ENCODE measurements at regions not wholly inside any gene's neighbourhood (a gene's known extent, or its start where the extent isn't known, plus 50 kb on each side); places are given as distances from the start of the nearest gene placed in this dataset.

- Mint-ChIP-seq H3K4me1 (peaks cover under 1 to 2% of the 10 kb centered on the region in 2 donors), H3K4me3 (no peak overlapping the region), H3K27ac (no peak overlapping the region), H3K36me3 (no peaks in the 10 kb centered on the region), H3K9me3 (no peaks in the 10 kb centered on the region), H3K27me3 (peaks cover under 1 to 4% of the 10 kb centered on the region in 2 donors)
- no peak for ATAC-seq (replicated peaks)
- no peak for DNase-seq
Measured at GRCh38 chr3:18082551-18083272, 340.3 kb upstream of the TBC1D5 start.

DNA sequence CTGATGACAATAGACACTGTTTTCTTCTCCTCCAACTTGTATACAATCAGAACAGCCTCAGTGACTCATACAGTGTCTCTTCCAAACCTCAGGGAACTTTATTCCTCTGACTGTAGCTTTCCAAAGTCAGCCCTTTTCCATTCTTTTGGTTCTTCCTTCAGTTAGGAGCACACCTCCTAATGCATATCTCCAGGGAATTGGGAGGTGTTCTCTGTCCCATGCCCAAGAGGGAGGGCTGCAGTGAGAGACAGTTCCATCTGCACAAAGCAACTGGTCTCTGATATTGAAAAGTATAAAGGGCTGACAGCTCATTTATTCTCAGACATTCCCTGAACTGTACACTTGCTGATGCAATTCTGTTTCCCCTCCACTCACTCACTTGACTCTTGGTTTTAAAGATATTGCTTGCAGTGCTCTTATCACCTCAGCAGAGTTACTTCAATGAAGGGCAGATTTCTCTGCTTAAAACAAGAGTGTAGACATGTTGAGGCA is 337.8 kb upstream of the TBC1D5 start:
- Mint-ChIP-seq H3K4me1 (peaks cover 2 to 8% of the 10 kb centered on the region in 2 donors), H3K27ac (no peak overlapping the region), H3K4me3 (no peak overlapping the region), H3K9me3 (no peaks in the 10 kb centered on the region), H3K36me3 (no peaks in the 10 kb centered on the region), H3K27me3 (peaks cover under 1 to 9% of the 10 kb centered on the region in 2 donors)
- no peak for ATAC-seq (replicated peaks)
- no peak for DNase-seq

- H3K4me3 Mint-ChIP-seq: no peak overlapping the region
- peaks cover 0 to 9% of the 10 kb centered on the region in 2 donors for H3K27me3 Mint-ChIP-seq
- H3K36me3 Mint-ChIP-seq: no peaks in the 10 kb centered on the region
- no peak overlapping the region for H3K27ac Mint-ChIP-seq
- ATAC-seq (replicated peaks): no peak
- DNase-seq: no peak
- H3K4me1 Mint-ChIP-seq: peaks cover 2 to 8% of the 10 kb centered on the region in 2 donors
- no peaks in the 10 kb centered on the region for H3K9me3 Mint-ChIP-seq
Measured at GRCh38 chr3:18079739-18080138, 337.3 kb upstream of the TBC1D5 start.

DNA sequence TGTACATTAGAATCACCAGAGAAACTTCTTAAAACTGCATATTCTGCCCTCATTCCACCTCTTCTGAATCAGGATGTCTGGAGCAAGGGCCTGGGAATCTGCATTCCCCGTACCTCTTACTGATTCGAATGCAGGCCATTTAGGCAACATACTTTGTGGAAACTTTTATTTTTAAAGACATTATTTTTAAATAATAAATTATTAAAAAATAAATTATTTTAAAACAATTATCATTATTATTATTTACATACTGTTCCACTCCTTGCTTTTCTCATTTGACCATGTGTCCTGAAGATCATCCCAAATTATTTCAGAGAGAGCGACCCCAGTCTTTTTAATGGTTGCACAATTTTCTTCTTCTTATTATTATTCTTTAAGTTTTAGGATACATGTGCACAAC is 336.6 kb upstream of the TBC1D5 start:
- Mint-ChIP-seq H3K9me3 (no peaks in the 10 kb centered on the region), H3K27me3 (peaks cover 0 to 9% of the 10 kb centered on the region in 2 donors), H3K36me3 (no peaks in the 10 kb centered on the region), H3K27ac (no peak overlapping the region), H3K4me3 (no peak overlapping the region), H3K4me1 (peaks cover 2 to 8% of the 10 kb centered on the region in 2 donors)
- ATAC-seq (replicated peaks) (no peak), DNase-seq (no peak)

GRCh38 chr3:18077128-18077840 is 334.9 kb upstream of the TBC1D5 start:
- peaks cover 0 to 9% of the 10 kb centered on the region in 2 donors for H3K27me3 Mint-ChIP-seq
- no peak for DNase-seq
- H3K36me3 Mint-ChIP-seq: no peaks in the 10 kb centered on the region
- H3K27ac Mint-ChIP-seq: no peak overlapping the region
- ATAC-seq (replicated peaks): no peak
- no peaks in the 10 kb centered on the region for H3K9me3 Mint-ChIP-seq
- no peak overlapping the region for H3K4me3 Mint-ChIP-seq
- H3K4me1 Mint-ChIP-seq: peaks cover 2 to 8% of the 10 kb centered on the region in 2 donors

- no peaks in the 10 kb centered on the region for H3K9me3 Mint-ChIP-seq
- ATAC-seq (replicated peaks): no peak
Measured at GRCh38 chr3:18076301-18076700, 333.9 kb upstream of the TBC1D5 start.

DNA sequence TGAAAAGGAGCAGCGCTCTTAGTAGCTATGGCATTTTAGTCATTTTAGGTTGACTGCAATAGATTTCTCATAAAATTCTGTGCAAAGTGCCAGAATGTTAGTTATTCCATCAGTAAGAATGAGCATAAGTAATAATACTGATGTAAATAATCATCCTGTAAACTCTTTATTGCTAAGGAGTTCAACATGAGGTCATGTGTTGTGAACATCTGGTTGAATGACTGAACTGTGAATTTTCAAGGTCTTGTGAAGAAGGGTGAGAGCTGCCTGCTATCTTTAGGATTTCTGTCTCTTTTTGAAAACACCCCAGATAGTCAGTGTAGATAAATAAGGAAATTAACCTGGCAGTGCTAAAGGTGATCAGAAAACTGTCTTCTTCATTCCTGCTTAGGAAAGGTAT is 333.4 kb upstream of the TBC1D5 start:
- no peak for ATAC-seq (replicated peaks)
- Mint-ChIP-seq H3K4me1 (peaks cover 2 to 8% of the 10 kb centered on the region in 2 donors), H3K27ac (no peak overlapping the region), H3K4me3 (no peak overlapping the region), H3K36me3 (no peaks in the 10 kb centered on the region), H3K9me3 (no peaks in the 10 kb centered on the region), H3K27me3 (peaks cover 0 to 9% of the 10 kb centered on the region in 2 donors)
- no peak for DNase-seq

More at GRCh38 chr3:18076301-18076700, 333.9 kb upstream of the TBC1D5 start:
- DNase-seq: no peak
- peaks cover 2 to 8% of the 10 kb centered on the region in 2 donors for H3K4me1 Mint-ChIP-seq
- no peak overlapping the region for H3K27ac Mint-ChIP-seq
- no peak overlapping the region for H3K4me3 Mint-ChIP-seq
- peaks cover 0 to 9% of the 10 kb centered on the region in 2 donors for H3K27me3 Mint-ChIP-seq
- H3K36me3 Mint-ChIP-seq: no peaks in the 10 kb centered on the region

GRCh38 chr3:18071833-18072232 is 329.4 kb upstream of the TBC1D5 start:
- Mint-ChIP-seq H3K4me3 (no peak overlapping the region), H3K36me3 (no peaks in the 10 kb centered on the region), H3K27ac (no peak overlapping the region), H3K4me1 (peaks cover 0 to under 1% of the 10 kb centered on the region in 2 donors), H3K9me3 (no peaks in the 10 kb centered on the region), H3K27me3 (no peaks in the 10 kb centered on the region)
- DNase-seq: no peak
- ATAC-seq (replicated peaks): no peak

DNA sequence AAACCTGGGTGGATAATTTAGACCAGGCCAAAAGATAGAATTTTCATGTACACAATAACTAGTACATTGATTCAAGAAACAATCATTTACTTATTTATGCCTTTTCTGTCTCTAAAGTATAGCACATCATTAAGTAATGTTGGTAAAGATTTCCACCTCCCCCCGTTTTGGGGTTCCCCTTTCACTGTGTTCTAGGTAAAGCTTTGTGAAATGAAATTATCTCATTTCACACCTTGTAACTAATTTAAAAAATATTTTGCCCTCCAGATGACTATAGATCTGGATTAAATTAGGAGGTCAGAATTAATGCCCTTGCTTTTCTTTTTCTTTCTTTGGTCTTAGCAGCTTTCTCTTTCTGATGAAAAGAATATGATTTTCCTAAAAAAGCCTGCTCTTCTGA is 328.5 kb upstream of the TBC1D5 start:
- H3K4me3 Mint-ChIP-seq: no peak overlapping the region
- H3K9me3 Mint-ChIP-seq: no peaks in the 10 kb centered on the region
- H3K4me1 Mint-ChIP-seq: no peaks in the 10 kb centered on the region

GRCh38 chr3:18070231-18070630 is 327.8 kb upstream of the TBC1D5 start:
- H3K36me3 Mint-ChIP-seq: no peaks in the 10 kb centered on the region
- no peaks in the 10 kb centered on the region for H3K9me3 Mint-ChIP-seq
- DNase-seq (no peak), ATAC-seq (replicated peaks) (no peak)
- H3K4me1 Mint-ChIP-seq: no peaks in the 10 kb centered on the region
- no peak overlapping the region for H3K27ac Mint-ChIP-seq
- no peaks in the 10 kb centered on the region for H3K27me3 Mint-ChIP-seq
- no peak overlapping the region for H3K4me3 Mint-ChIP-seq

More for the DNA sequence above, 328.5 kb upstream of the TBC1D5 start:
- H3K27me3 Mint-ChIP-seq: no peaks in the 10 kb centered on the region
- no peak overlapping the region for H3K27ac Mint-ChIP-seq
- ATAC-seq (replicated peaks) (no peak), DNase-seq (no peak)
- H3K36me3 Mint-ChIP-seq: no peaks in the 10 kb centered on the region

- DNase-seq (no peak), ATAC-seq (replicated peaks) (no peak)
- Mint-ChIP-seq H3K27ac (no peak overlapping the region), H3K4me3 (no peak overlapping the region), H3K36me3 (no peaks in the 10 kb centered on the region), H3K9me3 (peaks cover 0 to under 1% of the 10 kb centered on the region in 2 donors), H3K27me3 (no peaks in the 10 kb centered on the region), H3K4me1 (no peaks in the 10 kb centered on the region)
Measured at GRCh38 chr3:18069568-18069967, 327.1 kb upstream of the TBC1D5 start.

DNA sequence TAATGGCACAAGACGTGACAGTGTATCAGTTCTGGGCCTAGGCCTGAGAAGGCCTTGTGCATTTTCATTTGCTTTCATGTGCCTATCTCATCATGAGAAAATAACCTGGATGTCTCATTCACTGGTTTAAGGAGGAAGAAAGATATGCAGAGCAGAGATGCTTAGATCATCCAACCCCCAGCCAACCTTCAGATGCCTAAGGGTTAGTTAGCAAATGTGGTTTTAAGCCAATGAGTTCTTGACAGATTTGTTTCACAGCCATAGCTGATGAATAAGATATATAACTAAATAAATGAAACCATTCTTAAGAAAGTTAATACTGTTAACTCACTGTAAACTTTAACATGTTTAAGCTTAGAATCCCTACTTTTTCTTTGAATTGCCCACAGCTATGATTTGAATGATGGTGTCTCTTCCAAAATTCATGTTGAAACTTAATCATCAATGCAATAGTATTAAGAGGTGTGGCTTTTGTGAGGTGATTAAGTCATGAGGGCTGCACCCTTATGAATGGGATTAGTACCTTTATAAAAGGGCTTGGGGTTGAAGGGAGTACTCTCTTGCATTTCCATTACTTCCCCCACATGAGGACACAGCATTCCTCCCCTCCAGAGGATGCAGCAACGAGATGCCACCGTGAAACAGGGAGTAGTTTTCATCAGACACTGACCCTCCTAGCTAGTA is 324.6 kb upstream of the TBC1D5 start:
- DNase-seq (no peak), ATAC-seq (replicated peaks) (no peak)

GRCh38 chr3:18064586-18064985 is 322.2 kb upstream of the TBC1D5 start:
- Mint-ChIP-seq H3K9me3 (peaks cover 0 to 3% of the 10 kb centered on the region in 2 donors), H3K27ac (no peak overlapping the region), H3K36me3 (no peaks in the 10 kb centered on the region), H3K27me3 (no peaks in the 10 kb centered on the region), H3K4me1 (no peaks in the 10 kb centered on the region), H3K4me3 (no peak overlapping the region)
- ATAC-seq (replicated peaks) (no peak), DNase-seq (no peak)

More for the DNA sequence above, 324.6 kb upstream of the TBC1D5 start:
- H3K4me3 Mint-ChIP-seq: no peak overlapping the region
- H3K36me3 Mint-ChIP-seq: no peaks in the 10 kb centered on the region
- H3K27me3 Mint-ChIP-seq: no peaks in the 10 kb centered on the region
- H3K27ac Mint-ChIP-seq: no peak overlapping the region
- no peaks in the 10 kb centered on the region for H3K4me1 Mint-ChIP-seq
- peaks cover 0 to 3% of the 10 kb centered on the region in 2 donors for H3K9me3 Mint-ChIP-seq

GRCh38 chr3:18062657-18063025 is 320.2 kb upstream of the TBC1D5 start:
- Mint-ChIP-seq H3K9me3 (peaks cover 0 to 3% of the 10 kb centered on the region in 2 donors), H3K4me3 (no peak overlapping the region), H3K4me1 (no peaks in the 10 kb centered on the region), H3K27me3 (no peaks in the 10 kb centered on the region), H3K36me3 (no peaks in the 10 kb centered on the region), H3K27ac (no peak overlapping the region)
- no peak for ATAC-seq (replicated peaks)
- DNase-seq: no peak

Measured in stimulated activated naive B cell treated with anti-CD40 and anti-IgM and Interleukin-4, amounts not matched to agents 10 μg/mL and 1 μg/mL and 100 μg/mL, for 72 hours (primary cell).